Activated CD4-positive, CD25-positive, alpha-beta regulatory T cell (primary cell): ENCODE measurements at regions not wholly inside any gene's neighbourhood (a gene's known extent, or its start where the extent isn't known, plus 50 kb on each side); places are given as distances from the start of the nearest gene placed in this dataset.
"Not testable (repeated sequence)": the region's sequence is repeated elsewhere in the genome, so short reads cannot be mapped to it uniquely, and the experiment has no call there.

ENCODE experiments used
- DNase-seq, 4 experiments: peaks; one replicate each; lab custom pipeline; 2025; lab: John Stamatoyannopoulos, UW

GRCh38 chr3:152196782-152197181 is 71.9 kb upstream of the MBNL1 start:
- DNase-seq: no peak

GRCh38 chr3:152197451-152197850 is 71.3 kb upstream of the MBNL1 start:
- no peak for DNase-seq

GRCh38 chr3:152197937-152198336 is 70.8 kb upstream of the MBNL1 start:
- DNase-seq: no peak

- DNase-seq: no peak
These were observed 70.1 kb upstream of the MBNL1 start for GRCh38 chr3:152198665-152199064.

GRCh38 chr3:152199102-152199840 is 69.5 kb upstream of the MBNL1 start:
- no peak for DNase-seq

GRCh38 chr3:152200476-152201420 is 68.0 kb upstream of the MBNL1 start:
- no peak for DNase-seq

- DNase-seq: no peak
These were observed 65.6 kb upstream of the MBNL1 start for GRCh38 chr3:152202976-152203626.

GRCh38 chr3:152203652-152204051 is 65.1 kb upstream of the MBNL1 start:
- DNase-seq: no peak

GRCh38 chr3:152204218-152204617 is 64.5 kb upstream of the MBNL1 start:
- no peak for DNase-seq

- no peak for DNase-seq
These were observed 63.6 kb upstream of the MBNL1 start for GRCh38 chr3:152205097-152205593.

- no peak for DNase-seq
These were observed 62.4 kb upstream of the MBNL1 start for GRCh38 chr3:152206243-152206760.

GRCh38 chr3:152208439-152208838 is 60.3 kb upstream of the MBNL1 start:
- no peak for DNase-seq

GRCh38 chr3:152209060-152209459 is 59.7 kb upstream of the MBNL1 start:
- no peak for DNase-seq

GRCh38 chr3:152209776-152210175 is 59.0 kb upstream of the MBNL1 start:
- no peak for DNase-seq

- no peak for DNase-seq
These were observed 58.0 kb upstream of the MBNL1 start for GRCh38 chr3:152210697-152211096.

GRCh38 chr3:152211655-152212054 is 57.1 kb upstream of the MBNL1 start:
- no peak for DNase-seq

GRCh38 chr3:152213203-152213602 is 55.5 kb upstream of the MBNL1 start:
- DNase-seq: no peak

GRCh38 chr3:152213938-152214337 is 54.8 kb upstream of the MBNL1 start:
- DNase-seq: no peak

GRCh38 chr3:152216960-152217865 is 51.5 kb upstream of the MBNL1 start:
- not testable (repeated sequence) for DNase-seq

- no peak for DNase-seq
These were observed 50.1 kb upstream of the MBNL1 start for GRCh38 chr3:152218602-152219001.
